ENCODE measurements at regions not wholly inside any gene's neighbourhood (a gene's known extent, or its start where the extent isn't known, plus 50 kb on each side); places are given as distances from the start of the nearest gene placed in this dataset.

DNA sequence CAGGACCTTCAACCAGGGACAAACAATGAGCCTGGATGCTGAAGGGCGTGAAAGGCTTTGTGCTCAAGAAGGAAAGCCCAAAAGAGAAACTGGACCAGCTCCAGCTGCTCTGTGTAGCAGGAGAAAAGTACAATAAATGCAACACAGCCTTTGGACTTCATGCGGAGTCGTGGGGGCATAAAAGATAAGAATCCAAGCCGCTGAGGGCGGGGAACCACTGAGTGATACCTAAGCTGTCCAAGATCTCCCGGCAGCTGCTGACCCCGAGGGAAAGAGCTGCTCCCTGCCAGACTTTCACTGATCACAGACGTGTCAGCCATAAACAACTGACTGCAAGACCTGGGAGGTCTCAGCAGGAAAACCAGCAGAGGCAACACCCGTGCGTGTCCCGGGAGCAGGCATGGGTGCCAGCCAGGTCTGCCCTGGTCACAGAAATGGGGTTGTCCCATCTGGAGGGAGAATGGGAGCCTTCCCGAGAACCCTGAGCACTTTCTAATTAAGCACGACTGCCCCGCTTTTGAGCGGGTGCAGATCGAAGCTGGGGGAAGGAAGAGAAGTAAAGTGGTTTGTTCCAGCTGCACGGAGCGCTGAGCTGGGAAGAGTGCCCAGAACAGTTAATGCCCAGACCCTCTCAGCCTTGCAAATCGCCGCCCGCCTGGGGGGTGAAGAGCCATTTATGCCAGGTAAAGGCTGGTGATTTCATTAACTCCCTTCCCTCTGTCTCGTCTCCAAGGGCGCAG, 68.3 kb upstream of the TARDBP start:
- H3K79me2 ChIP-seq (ENCODE audit: insufficient read depth, low read length), result no peaks in the 10 kb centered on the region
- H2AFZ ChIP-seq (ENCODE audit: insufficient read depth, low read depth, low read length, poor library complexity, severe bottlenecking), result peak overlapping the region; percentile 80
- no peak for DNase-seq
- H3K27me3 ChIP-seq (ENCODE audit: control insufficient read depth in 2 of 2, insufficient read depth in 2 of 2, low read length in 2 of 2), result peaks cover 0 to 20% of the 10 kb centered on the region in 2 donors
- Mint-ChIP-seq H3K36me3 (no peaks in the 10 kb centered on the region), H3K4me3 (peak overlapping the region; percentile 70 to 88), H3K9me3 (no peaks in the 10 kb centered on the region), H3K27me3 (ENCODE audit: low read depth in 3 of 3) (peaks cover 21 to 33% (median 22%) of the 10 kb centered on the region in 3 donors), H3K4me1 (peaks cover 28% of the 10 kb centered on the region), H3K27ac (peak overlapping the region in 1 of 7 donors; percentile 11)
- peak overlapping the region; percentile 50 for H3K4me2 ChIP-seq (replicated peaks; ENCODE audit: extremely low read depth, low read length, poor library complexity, severe bottlenecking)
- 5% methylated on average over 20 of the region's 23 CpGs for WGBS (ENCODE audit: insufficient coverage)
- H3K4me3 ChIP-seq (replicated peaks in 1 of 3; ENCODE audit: low read depth in 2 of 3, low read length in 3 of 3), result peak overlapping the region in 2 of 3 experiments; percentile 7 to 56
- peaks cover 14 to 21% of the 10 kb centered on the region in 2 donors for H3K4me1 ChIP-seq (ENCODE audit: control insufficient read depth in 1 of 2, insufficient read depth in 2 of 2, low read length in 2 of 2)
- intact Hi-C loops (cut with micrococcal nuclease), result loop anchor here in 1 of 2 donors (10.0 kb wide), 1 partner anchor 439 kb away; no protein-coding TSS in a partner anchor
- no peak overlapping the region for H3K27ac ChIP-seq (ENCODE audit: low read depth in 1 of 2, low read length in 2 of 2)
- TF ChIP-seq, protein P1, sequence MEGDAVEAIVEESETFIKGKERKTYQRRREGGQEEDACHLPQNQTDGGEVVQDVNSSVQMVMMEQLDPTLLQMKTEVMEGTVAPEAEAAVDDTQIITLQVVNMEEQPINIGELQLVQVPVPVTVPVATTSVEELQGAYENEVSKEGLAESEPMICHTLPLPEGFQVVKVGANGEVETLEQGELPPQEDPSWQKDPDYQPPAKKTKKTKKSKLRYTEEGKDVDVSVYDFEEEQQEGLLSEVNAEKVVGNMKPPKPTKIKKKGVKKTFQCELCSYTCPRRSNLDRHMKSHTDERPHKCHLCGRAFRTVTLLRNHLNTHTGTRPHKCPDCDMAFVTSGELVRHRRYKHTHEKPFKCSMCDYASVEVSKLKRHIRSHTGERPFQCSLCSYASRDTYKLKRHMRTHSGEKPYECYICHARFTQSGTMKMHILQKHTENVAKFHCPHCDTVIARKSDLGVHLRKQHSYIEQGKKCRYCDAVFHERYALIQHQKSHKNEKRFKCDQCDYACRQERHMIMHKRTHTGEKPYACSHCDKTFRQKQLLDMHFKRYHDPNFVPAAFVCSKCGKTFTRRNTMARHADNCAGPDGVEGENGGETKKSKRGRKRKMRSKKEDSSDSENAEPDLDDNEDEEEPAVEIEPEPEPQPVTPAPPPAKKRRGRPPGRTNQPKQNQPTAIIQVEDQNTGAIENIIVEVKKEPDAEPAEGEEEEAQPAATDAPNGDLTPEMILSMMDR (IDR thresholded peaks at IDR 0.05), result no peak
- H3K9ac ChIP-seq (ENCODE audit: insufficient read depth, low read length, poor library complexity, severe bottlenecking), result peak overlapping the region; percentile 52
- H3K36me3 ChIP-seq (replicated peaks in 1 of 2; ENCODE audit: control insufficient read depth in 1 of 2, insufficient read depth in 2 of 2, low read length in 2 of 2), result no peaks in the 10 kb centered on the region
- no peaks in the 10 kb centered on the region for H4K20me1 ChIP-seq (ENCODE audit: insufficient read depth, low read length)
- no peaks in the 10 kb centered on the region for H3K9me3 ChIP-seq (replicated peaks in 1 of 2; ENCODE audit: control insufficient read depth in 1 of 2, insufficient read depth in 1 of 2, low read length in 2 of 2)

DNA sequence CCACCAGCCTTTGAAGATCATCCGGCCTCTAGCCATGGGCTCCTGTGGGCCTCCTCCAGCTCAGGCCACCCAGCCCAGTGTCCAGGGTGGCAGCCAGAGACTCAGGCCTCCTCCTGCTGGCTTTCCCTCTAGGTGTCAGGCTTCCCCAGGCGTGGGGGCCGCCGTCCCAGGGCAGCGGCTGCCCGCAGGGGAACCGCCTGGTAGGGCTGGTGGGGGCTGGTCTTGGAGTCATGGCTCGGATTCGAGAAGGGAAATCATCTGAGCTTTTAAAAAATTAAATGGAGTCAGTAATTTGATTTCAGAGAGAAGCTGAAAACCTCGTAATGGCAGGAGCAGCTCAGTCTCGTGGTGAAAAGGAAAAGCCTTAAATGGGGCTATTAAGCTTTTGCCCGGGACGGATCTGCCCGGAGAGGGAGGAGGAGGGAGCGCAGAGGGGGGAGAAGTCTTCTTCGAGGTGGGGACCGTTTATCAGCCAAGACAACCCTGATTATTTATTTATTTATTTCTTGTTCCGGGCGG, 66.4 kb upstream of the TARDBP start:
- H2AFZ ChIP-seq (ENCODE audit: insufficient read depth, low read depth, low read length, poor library complexity, severe bottlenecking), result no peak overlapping the region

More for the DNA sequence above, 66.4 kb upstream of the TARDBP start:
- Histone ChIP-seq H3K79me2 (ENCODE audit: insufficient read depth, low read length) (no peaks in the 10 kb centered on the region), H3K9ac (ENCODE audit: insufficient read depth, low read length, poor library complexity, severe bottlenecking) (no peak overlapping the region), H3K36me3 (replicated peaks in 1 of 2; ENCODE audit: control insufficient read depth in 1 of 2, insufficient read depth in 2 of 2, low read length in 2 of 2) (no peaks in the 10 kb centered on the region), H4K20me1 (ENCODE audit: insufficient read depth, low read length) (no peaks in the 10 kb centered on the region), H3K4me3 (replicated peaks in 1 of 3; ENCODE audit: low read depth in 2 of 3, low read length in 3 of 3) (no peak overlapping the region), H3K27ac (ENCODE audit: low read depth in 1 of 2, low read length in 2 of 2) (no peak overlapping the region), H3K4me1 (ENCODE audit: control insufficient read depth in 1 of 2, insufficient read depth in 2 of 2, low read length in 2 of 2) (peaks cover 14% of the 10 kb centered on the region in 2 donors), H3K9me3 (replicated peaks in 1 of 2; ENCODE audit: control insufficient read depth in 1 of 2, insufficient read depth in 1 of 2, low read length in 2 of 2) (no peaks in the 10 kb centered on the region), H3K4me2 (replicated peaks; ENCODE audit: extremely low read depth, low read length, poor library complexity, severe bottlenecking) (no peak overlapping the region), H3K27me3 (ENCODE audit: control insufficient read depth in 2 of 2, insufficient read depth in 2 of 2, low read length in 2 of 2) (peaks cover 0 to 20% of the 10 kb centered on the region in 2 donors)
- 90% methylated on average over 11 of the region's 19 CpGs for WGBS (ENCODE audit: insufficient coverage)
- intact Hi-C loops (cut with micrococcal nuclease), result loop anchor here in 1 of 2 donors (10.0 kb wide), 1 partner anchor 441 kb away; no protein-coding TSS in a partner anchor
- Mint-ChIP-seq H3K4me3 (no peak overlapping the region), H3K27me3 (ENCODE audit: low read depth in 3 of 3) (peaks cover 19 to 33% (median 21%) of the 10 kb centered on the region in 3 donors), H3K4me1 (peaks cover 18% of the 10 kb centered on the region), H3K27ac (no peak overlapping the region), H3K36me3 (no peaks in the 10 kb centered on the region), H3K9me3 (no peaks in the 10 kb centered on the region)
- TF ChIP-seq, protein P1 (IDR thresholded peaks at IDR 0.05), result no peak
- DNase-seq, result no peak

Measured in CD14-positive monocyte (primary cell).